NCI-H1436 (cell line): ENCODE measurements at regions not wholly inside any gene's neighbourhood (a gene's known extent, or its start where the extent isn't known, plus 50 kb on each side); places are given as distances from the start of the nearest gene placed in this dataset.
"Not testable (repeated sequence)": the region's sequence is repeated elsewhere in the genome, so short reads cannot be mapped to it uniquely, and the experiment has no call there.

Experiments used
- DNase-seq: peaks from one replicate; lab custom pipeline; 2025; lab: John Stamatoyannopoulos, UW

- no peak for DNase-seq
Measured at GRCh38 chr7:81355911-81356310, 413.9 kb downstream of the HGF start.

GRCh38 chr7:81349044-81349443 is 420.8 kb downstream of the HGF start:
- no peak for DNase-seq

DNA sequence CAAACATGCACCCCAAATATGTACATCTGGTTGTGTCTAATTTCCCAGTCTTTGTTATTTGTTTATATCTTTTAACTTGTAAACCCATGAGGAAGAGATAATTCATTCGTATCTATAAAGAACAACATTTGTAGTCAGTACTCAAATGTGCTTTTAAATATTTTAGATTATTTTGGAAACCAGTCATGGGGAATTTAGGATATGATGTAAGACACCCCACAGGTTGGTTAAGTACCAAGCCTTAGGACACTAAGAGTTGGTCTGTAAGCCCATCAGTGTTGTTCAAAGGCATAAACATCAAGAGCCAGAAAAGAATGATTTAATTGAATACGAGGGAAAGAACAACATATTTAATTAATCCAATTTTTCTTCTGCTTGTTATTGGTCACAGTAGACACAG is 421.1 kb upstream of the SEMA3C start:
- DNase-seq = no peak

- no peak for DNase-seq
Measured at GRCh38 chr7:81333536-81333935, 414.7 kb upstream of the SEMA3C start.

GRCh38 chr7:81333004-81333403 is 414.2 kb upstream of the SEMA3C start:
- no peak for DNase-seq

DNA sequence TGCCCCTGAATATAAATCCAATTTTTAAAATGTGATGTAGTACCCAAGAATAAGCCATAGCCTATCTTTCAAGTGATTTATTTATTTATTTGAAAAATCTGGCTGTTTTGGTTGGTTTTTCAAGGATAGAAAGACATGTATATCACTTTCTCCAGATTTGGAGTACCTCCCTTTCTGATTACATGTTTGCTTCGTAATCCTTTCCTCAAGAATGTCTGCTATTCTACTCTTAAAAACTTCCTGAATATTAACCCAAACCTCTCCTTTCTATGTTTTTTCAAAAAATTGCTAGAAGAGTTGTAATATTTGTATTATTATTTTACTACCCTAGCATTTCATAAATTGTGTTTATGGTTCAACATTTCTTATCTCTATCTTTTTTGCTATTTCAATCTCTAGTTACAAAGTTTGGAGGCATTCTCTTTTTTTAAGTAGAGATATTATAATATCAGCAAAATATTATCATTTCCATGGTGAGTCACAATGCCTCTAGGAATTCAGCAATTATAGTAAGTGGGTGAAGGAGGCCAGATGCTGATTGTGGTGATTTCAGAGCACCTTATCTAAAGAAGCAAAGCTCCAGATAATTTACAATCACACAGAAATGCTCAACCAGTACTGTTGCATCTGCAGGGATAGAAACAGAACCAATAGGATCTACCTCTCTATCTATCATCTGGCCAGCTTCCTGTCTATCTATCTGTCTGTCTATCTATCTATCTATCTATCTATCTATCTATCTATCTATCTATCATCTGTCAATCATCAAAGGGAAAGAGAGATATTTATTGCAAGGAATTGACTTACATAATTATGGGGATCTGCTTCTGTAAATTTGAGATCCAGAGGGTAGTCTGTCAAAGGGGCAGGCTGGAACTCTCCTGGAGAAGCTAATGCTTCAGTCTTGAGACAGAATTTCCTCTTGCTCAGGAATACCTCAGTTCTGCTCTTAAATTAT is 412.5 kb upstream of the SEMA3C start:
- DNase-seq = no peak

DNA sequence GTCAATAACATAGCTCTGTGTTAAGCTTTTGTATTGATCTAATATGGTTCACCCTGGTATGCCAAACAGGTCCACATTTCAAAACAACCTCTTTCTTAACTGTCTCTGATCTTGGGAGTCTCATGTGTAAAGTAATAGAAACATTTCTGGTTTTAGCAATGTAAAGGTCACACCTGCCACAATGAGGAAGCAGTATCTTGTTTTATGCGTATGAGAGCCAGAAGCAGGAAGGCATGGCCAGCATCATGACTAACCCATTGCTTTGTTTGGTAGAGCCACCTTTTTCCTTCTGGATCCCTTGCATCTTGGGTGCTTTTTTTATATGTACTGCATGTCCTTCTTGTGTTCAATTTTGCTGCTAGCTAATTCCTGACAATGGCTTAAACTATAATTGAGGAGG is 411.3 kb upstream of the SEMA3C start:
- no peak for DNase-seq

DNA sequence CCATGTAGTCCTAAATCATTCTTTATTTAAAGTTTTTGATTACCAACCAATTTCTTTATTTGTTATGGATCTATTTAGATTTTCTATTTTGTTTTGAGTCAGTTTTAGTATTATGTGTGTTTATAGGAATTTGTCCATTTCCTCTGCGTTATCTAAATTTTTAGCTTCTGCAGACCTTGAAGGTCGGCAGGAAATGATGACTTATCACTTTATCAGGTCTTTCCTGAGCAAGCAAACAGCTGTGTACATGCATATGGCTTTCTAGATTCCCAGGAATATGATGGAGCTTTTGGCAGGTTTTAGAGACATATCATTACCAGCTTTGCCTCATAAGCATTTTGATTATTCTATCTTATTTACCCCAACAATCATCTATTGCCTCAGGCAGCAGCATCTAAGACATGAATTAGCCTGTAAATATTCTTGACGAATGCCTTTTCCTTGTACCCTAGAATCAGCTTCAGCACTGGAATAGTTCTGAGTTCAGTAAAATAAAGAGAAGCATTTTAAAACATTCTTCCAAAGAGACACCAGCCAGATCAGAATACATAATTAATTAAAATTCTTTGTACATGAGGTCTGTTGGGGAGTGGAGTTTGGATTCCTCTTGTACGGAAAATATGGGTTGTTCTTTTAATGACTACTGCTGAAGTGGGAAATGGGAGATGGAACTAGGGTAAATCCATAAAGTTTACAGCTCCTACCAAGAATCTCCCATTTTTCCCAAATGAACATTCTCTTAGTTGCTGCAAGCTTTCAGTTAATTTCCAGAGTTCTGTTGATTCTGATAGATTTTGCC is 408.8 kb upstream of the SEMA3C start:
- DNase-seq = no peak

GRCh38 chr7:81321949-81322348 is 403.1 kb upstream of the SEMA3C start:
- no peak for DNase-seq

DNA sequence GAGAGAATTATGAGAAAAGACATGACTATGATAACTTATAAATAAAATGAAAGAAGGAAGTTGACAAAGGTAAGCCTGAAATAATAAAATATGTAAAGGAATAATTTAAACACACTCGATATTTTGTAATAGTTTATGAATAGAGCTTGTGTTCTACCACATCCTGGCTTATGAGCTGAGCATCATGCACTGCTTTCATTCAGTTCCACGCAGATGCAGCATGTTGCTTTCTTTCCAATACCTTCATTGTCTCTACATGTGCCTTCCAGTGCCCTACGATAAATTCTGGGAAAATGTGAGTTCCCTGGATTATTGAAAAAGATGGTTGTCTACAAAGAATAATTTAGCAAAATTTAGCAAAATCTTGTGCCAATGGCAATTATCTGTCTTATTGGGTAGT is 398.9 kb upstream of the SEMA3C start:
- no peak for DNase-seq

GRCh38 chr7:81308643-81309322 is 389.9 kb upstream of the SEMA3C start:
- no peak for DNase-seq

GRCh38 chr7:81301815-81302214 is 383.0 kb upstream of the SEMA3C start:
- no peak for DNase-seq

DNA sequence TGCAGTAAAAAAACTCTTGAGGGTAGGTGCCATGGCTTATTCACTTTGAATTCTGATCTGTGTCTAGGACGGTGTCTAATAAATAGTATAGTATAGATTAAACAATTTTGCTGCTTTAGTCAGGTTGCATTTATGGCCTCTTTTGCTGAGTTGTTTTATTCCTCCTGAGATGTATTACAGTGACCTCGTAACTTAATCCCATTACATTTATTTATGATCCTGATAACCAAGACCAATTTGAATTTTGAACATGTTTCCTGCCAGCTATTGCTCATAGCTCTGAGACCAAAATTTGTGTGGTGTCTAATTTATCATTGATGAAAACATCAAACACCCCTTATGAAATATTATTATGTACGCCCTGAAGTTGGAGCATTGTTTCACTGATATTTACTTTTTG is 381.9 kb upstream of the SEMA3C start:
- no peak for DNase-seq

DNA sequence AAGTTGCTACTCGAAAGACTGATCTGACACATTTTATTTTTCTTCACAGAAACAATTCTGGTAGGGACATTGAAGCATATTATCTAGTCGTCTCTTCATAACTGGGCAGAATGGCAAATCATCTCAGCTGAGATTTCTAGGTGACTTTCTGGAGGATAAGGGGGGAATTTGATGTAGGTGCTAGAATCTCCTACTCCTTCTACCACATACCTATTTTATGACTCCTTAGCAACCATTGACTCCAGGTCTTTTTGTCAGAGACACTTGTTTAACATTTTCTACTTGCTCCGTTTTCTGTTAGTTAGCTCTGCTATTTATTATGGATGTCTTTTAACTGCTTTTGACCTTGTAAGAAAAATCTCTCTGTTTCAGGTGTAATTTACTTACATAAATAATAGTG is 380.9 kb upstream of the SEMA3C start:
- no peak for DNase-seq

- DNase-seq = no peak
Measured at GRCh38 chr7:81298951-81299666, 380.3 kb upstream of the SEMA3C start.

DNA sequence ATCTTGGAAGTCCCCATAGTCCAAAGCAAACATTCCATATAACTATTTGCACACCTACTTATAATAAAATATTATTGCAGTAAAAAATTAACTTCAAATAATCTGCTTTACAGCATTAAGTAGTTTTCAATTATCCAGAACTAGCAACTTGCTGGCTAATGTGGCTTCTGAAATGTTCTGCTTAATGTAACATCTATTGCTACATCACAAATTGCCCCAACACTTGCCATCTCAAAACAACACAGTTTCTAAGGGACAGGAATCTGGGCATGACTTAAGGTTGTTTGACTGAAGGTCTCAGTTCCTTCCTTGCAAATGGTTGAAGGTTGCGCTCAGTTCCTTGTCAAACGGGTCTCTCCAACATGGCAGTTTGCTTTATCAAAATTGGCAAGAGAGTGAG is 378.5 kb upstream of the SEMA3C start:
- no peak for DNase-seq

GRCh38 chr7:81296726-81297125 is 377.9 kb upstream of the SEMA3C start:
- DNase-seq = no peak

DNA sequence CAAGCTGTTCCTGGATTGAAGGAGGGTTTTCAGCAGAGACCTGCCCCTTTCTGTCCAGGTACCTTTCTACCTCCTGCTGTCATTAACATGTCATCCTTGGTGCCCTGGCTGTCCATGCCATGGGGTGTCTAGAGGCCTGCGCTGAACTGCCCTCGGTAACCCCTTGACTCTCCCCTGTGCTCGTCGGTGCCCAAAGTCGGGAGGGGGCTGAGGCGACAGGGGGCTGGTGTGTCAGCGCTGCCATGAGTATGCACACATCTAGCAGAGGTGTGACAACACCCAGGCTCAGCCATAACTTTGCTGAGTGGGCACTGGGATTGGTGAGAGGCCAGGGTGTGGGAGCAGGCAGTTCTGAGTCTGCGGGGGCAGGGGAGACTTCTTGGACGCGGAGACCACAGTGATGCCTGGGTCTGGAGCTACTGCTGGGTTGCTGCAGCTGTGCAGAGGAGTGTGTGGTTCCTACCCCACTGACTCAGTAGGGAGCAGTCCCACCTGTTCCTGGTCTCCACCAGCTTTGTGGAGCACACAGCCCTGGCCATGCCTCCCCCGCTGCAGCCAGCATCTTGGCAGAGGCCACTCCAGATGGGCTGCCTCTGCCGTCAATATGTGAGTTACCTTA is 376.2 kb upstream of the SEMA3C start:
- no peak for DNase-seq

DNA sequence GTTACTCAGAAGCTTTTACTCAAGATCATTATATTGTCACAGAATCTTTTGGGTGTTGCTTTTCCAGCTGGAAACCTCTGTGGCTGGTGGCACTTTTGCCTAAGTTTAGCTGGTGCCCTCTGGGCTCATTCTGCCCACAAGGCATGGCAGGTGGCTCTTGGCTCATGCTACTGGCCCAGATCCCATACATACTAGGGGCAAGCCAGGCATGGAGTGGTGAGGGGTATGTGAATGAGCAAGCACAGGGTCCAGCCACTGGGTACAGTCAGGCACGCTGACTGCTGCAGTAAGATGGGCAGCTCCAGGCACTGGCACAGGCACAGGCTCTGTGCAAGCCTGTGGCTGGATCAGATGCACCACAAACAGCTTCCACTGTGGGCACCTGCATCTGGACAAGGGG is 375.0 kb upstream of the SEMA3C start:
- DNase-seq = no peak

GRCh38 chr7:81286754-81287153 is 367.9 kb upstream of the SEMA3C start:
- DNase-seq = not testable (repeated sequence)

- DNase-seq = no peak
Measured at GRCh38 chr7:81285142-81285871, 366.5 kb upstream of the SEMA3C start.
